ENCODE measurements at regions not wholly inside any gene's neighbourhood (a gene's known extent, or its start where the extent isn't known, plus 50 kb on each side); places are given as distances from the start of the nearest gene placed in this dataset.

GRCh38 chr12:97616946-97617345 is 154.3 kb downstream of the RMST start:
- POLR2A ChIA-PET: no interaction called here
- H3K4me1 ChIP-seq (ENCODE audit: control insufficient read depth in 1 of 2, insufficient read depth in 2 of 2, low read depth in 1 of 2, low read length in 1 of 2): no peaks in the 10 kb centered on the region
- H3K27ac ChIP-seq (ENCODE audit: low read depth in 2 of 2, low read length in 1 of 2): no peak overlapping the region
- no peaks in the 10 kb centered on the region for H3K9me3 ChIP-seq
- no peaks in the 10 kb centered on the region for H4K20me1 ChIP-seq (ENCODE audit: insufficient read depth)
- no peak overlapping the region for H2AFZ ChIP-seq (ENCODE audit: low read depth)
- H3F3A ChIP-seq (replicated peaks; ENCODE audit: insufficient read depth): no peaks in the 10 kb centered on the region
- no peak overlapping the region for H3K4me3 ChIP-seq (ENCODE audit: low read depth in 2 of 2, low read length in 1 of 2)
- no peak overlapping the region for H3K4me2 ChIP-seq
- H3K79me2 ChIP-seq (ENCODE audit: insufficient read depth): no peaks in the 10 kb centered on the region
- CTCF ChIA-PET: no interaction called here
- DNase-seq: no peak
- 70% methylated on average over 4 of the region's 4 CpGs for WGBS (ENCODE audit: low lambda C conversion rate)
- TF ChIP-seq REST (IDR thresholded peaks at IDR 0.05; ENCODE audit: low read depth, low read length) (no peak), RXRA (IDR thresholded peaks at IDR 0.05; ENCODE audit: borderline replicate concordance, low read depth) (no peak), FOXM1 (IDR thresholded peaks at IDR 0.05; ENCODE audit: low read depth) (no peak), USF1 (IDR thresholded peaks at IDR 0.05; ENCODE audit: borderline replicate concordance, low read depth) (no peak), ZBTB33 (IDR thresholded peaks at IDR 0.05; ENCODE audit: borderline replicate concordance, low read depth) (no peak), CTCF (IDR thresholded peaks at IDR 0.05) (no peak), GATA2 (CRISPR knock-in tag; IDR thresholded peaks at IDR 0.05) (no peak), MEF2A (IDR thresholded peaks at IDR 0.05; ENCODE audit: borderline replicate concordance, low read depth) (no peak), RCOR1 (IDR thresholded peaks at IDR 0.05; ENCODE audit: low read length) (no peak), IRF3 (IDR thresholded peaks at IDR 0.05; ENCODE audit: low read depth, low read length) (no peak), MXI1 (IDR thresholded peaks at IDR 0.05; ENCODE audit: low read depth, low read length) (no peak), NFIC (IDR thresholded peaks at IDR 0.05; ENCODE audit: borderline replicate concordance) (no peak)
- H3K27me3 ChIP-seq (ENCODE audit: insufficient read depth): no peaks in the 10 kb centered on the region
- H3K36me3 ChIP-seq (replicated peaks in 1 of 2; ENCODE audit: control insufficient read depth in 1 of 2, insufficient read depth in 2 of 2, low read length in 1 of 2): no peaks in the 10 kb centered on the region
- H3K9me2 ChIP-seq: no peaks in the 10 kb centered on the region
- no peak overlapping the region for H3K9ac ChIP-seq

Data from SK-N-SH (cell line).